ENCODE measurements at regions not wholly inside any gene's neighbourhood (a gene's known extent, or its start where the extent isn't known, plus 50 kb on each side); places are given as distances from the start of the nearest gene placed in this dataset.

DNA sequence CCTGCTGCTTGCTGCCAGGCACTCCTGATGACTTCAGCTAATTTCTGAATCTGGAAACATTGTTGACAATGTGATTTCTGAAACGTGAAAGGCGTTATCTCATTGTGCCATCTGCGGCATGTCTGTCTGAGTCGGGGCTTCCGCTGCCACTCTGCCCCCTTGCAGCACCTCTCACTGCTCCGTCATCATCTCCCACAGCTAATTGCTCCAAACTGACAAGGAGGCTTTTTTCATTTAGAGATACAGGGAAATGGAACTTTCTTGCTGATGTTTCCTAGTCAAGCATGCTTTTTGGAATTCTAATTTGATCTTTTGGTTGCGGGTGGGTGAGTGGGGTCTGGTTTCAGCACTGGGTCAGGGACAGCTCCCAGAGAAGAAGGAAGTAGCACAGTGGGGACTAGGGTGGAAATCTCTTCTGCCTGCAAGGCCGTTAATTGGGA, 233.5 kb downstream of the DHX35 start:
- no peak for DNase-seq (ENCODE audit: low read depth)
- TF ChIP-seq, protein P1, sequence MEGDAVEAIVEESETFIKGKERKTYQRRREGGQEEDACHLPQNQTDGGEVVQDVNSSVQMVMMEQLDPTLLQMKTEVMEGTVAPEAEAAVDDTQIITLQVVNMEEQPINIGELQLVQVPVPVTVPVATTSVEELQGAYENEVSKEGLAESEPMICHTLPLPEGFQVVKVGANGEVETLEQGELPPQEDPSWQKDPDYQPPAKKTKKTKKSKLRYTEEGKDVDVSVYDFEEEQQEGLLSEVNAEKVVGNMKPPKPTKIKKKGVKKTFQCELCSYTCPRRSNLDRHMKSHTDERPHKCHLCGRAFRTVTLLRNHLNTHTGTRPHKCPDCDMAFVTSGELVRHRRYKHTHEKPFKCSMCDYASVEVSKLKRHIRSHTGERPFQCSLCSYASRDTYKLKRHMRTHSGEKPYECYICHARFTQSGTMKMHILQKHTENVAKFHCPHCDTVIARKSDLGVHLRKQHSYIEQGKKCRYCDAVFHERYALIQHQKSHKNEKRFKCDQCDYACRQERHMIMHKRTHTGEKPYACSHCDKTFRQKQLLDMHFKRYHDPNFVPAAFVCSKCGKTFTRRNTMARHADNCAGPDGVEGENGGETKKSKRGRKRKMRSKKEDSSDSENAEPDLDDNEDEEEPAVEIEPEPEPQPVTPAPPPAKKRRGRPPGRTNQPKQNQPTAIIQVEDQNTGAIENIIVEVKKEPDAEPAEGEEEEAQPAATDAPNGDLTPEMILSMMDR (IDR thresholded peaks at IDR 0.05; ENCODE audit: insufficient read depth, low read depth, low read length, missing control alignments) = no peak
- no peak overlapping the region for H3K4me3 ChIP-seq (ENCODE audit: low read length)

DNA sequence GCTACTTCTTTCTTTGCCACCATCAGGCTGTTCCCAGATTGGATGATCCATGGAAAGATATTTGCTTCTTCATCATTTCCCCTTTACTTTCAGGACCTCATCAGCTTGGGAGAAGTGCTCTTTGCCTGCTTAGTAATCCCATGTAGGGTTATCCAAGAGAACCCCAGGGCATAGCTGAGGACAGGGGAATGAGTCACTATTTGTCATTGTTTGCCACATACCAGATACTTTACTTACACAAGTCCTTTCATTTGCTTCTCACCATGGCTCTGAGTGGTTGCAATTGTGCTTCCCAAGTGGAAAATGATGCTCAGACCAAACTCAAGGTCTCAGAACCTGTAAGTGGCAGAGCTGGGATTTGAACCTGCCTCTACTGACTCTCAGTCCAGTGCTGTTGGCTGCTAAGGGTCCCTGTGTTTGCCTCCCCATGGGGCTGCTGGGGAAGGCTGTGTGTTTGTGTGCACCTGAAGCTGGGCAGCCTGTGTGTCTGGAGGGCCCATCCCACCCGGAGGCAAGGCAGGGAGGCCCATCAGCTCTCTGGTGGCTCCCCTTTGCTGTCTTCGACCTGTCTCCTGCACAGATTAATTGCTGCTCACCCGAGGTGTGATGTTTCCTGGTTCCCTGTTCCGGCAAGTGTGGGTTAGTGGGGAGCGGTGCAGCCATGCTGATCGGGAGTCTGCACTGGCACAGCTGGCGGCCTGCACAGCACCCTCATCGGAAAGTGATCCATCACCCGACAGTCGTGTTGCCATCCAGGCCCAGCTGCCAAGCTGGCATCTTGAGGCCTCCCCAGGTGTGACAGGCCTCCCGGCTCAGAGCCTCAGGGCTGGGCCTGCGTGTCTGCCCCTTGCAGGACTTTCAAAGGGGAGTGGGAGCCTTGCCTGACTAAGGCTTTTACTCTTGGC, 228.8 kb downstream of the DHX35 start:
- TF ChIP-seq, protein P1 (IDR thresholded peaks at IDR 0.05; ENCODE audit: insufficient read depth, low read depth, low read length, missing control alignments) = no peak
- peak; percentile 90 for DNase-seq (ENCODE audit: low read depth)

DNA sequence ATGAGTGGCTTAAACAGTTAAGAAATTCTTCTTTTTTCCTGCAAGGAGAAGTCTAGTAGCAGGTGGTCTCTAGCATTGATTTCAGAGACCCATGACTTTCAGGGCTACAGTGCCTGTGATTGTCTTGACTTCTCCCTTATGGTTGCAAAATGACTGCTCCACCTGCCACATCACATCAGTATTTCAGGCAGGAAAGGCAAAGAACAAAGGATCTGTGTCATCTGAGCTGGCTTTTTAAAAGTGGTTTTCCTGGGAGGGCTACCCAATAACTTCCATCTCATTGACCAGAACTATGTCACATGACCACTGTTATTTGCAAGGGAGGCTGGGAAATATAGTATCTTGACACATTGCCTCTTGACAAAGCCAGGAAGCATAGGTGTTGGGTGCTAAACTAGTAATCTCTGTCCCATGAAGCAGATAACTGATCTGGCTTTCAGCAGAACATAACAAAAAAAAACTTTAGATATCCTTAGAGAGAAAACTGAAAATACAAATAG, 226.2 kb downstream of the DHX35 start:
- TF ChIP-seq, protein P1 (IDR thresholded peaks at IDR 0.05; ENCODE audit: insufficient read depth, low read depth, low read length, missing control alignments) = no peak
- DNase-seq (ENCODE audit: low read depth) = no peak
- H3K4me3 ChIP-seq (ENCODE audit: low read length) = no peak overlapping the region

More for the DNA sequence above, 228.8 kb downstream of the DHX35 start:
- no peak overlapping the region for H3K4me3 ChIP-seq (ENCODE audit: low read length)

DNA sequence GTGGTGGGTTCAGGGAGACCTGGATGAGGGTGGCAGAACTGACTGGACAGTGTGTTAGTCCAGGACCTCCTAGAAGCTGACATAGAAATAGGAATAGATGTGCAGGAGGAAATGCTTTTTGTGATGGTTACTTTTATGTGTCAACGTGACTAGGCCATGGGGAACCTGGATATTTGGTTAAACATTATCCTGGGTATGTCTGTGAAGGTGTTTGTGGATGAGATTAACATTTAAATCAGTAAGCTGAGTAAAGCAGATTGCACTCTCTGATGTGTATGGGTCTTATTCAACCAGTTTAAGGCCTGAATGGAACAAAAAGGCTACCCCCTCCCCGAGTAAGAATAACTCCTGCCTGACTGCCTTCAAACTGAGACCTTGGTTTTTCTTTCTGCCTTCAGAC, 219.3 kb downstream of the DHX35 start:
- TF ChIP-seq, protein P1 (IDR thresholded peaks at IDR 0.05; ENCODE audit: insufficient read depth, low read depth, low read length, missing control alignments) = no peak
- no peak for DNase-seq (ENCODE audit: low read depth)

DNA sequence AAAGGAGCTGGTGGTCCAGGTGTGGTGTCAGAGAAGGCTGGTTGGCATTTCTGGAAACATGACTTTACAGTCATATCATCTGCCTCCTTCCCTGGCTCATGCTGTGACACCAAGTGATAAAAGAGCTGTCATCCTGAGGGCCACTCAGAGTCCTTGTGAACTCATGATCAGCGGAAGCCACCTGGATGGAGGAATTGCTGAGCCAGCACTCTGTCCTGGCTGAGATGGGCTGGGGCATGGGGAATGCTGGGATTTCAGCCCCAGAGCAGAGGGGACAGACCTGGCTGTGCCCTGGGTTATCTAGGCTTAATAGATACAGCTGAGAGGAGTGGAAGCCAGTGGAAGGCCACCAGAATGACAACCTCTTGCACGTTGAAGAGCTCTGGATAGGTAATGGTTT, 214.3 kb downstream of the DHX35 start:
- TF ChIP-seq, protein P1 (IDR thresholded peaks at IDR 0.05; ENCODE audit: insufficient read depth, low read depth, low read length, missing control alignments) = no peak
- no peak for DNase-seq (ENCODE audit: low read depth)
- no peak overlapping the region for H3K4me3 ChIP-seq (ENCODE audit: low read length)

More for the DNA sequence above, 219.3 kb downstream of the DHX35 start:
- no peak overlapping the region for H3K4me3 ChIP-seq (ENCODE audit: low read length)

DNA sequence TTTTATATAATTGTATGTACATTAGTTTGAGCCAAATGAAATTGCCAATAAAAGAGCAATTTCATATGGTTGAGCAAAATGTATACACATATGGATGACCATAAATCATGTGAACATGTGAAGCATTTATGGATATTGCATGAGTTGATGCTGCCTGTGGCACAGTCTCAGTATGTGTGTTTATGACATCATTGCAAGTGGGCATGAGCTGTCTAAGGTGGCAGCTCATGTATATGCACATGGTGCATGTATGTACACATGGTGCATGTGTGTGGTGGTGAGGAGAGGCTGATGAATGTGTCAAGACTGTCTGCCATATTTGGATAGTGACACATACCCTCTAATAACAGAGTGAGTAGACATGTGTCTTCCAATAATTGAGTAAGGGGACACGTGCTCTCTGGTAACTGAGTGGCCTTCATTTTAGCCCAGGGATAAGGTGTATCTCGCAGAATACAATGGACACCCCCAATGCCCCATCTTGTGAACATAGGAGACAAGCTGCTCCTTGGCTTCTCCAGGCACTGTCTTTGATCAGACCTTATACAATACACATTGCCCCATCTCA, 208.8 kb downstream of the DHX35 start:
- no peak for DNase-seq (ENCODE audit: low read depth)
- TF ChIP-seq, protein P1 (IDR thresholded peaks at IDR 0.05; ENCODE audit: insufficient read depth, low read depth, low read length, missing control alignments) = no peak
- H3K4me3 ChIP-seq (ENCODE audit: low read length) = no peak overlapping the region

Measured in epithelial cell of esophagus (primary cell).